ENCODE measurements at regions not wholly inside any gene's neighbourhood (a gene's known extent, or its start where the extent isn't known, plus 50 kb on each side); places are given as distances from the start of the nearest gene placed in this dataset.

DNA sequence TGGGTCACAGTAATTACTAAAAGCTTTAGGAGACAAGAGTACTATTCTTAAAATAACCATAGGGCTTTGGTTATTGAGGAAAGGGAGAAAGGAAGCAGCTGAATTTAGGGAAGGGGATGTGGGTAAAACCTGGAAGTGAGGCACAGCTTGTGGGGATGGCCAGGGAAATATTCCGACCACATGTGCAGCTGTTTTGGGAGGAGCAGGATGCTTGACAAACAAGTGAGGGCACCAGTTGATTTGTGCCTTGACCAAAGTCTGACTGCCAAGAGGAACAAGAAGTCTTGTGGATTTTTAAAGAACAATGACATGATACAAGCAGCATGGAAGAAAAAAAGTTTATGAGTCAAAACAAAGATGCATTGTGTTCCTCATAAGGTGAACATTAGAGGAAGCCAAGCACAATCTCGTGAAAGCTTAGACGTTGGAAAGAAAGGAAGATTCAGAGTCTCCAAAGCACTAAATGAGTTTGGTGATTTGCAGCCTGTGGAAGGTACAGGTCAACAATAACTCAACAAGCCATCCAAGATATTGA is 108.5 kb upstream of the GPC6 start:
- DNase-seq: no peak
- no peaks in the 10 kb centered on the region for H3K27me3 Mint-ChIP-seq (ENCODE audit: low read depth)
- ATAC-seq: no peak
- no peaks in the 10 kb centered on the region for H3K36me3 Mint-ChIP-seq (ENCODE audit: insufficient read depth)
- H3K4me1 Mint-ChIP-seq (ENCODE audit: low read depth): no peaks in the 10 kb centered on the region
- no peak overlapping the region for H3K4me3 Mint-ChIP-seq
- peaks cover 10% of the 10 kb centered on the region for H3K9me3 Mint-ChIP-seq

DNA sequence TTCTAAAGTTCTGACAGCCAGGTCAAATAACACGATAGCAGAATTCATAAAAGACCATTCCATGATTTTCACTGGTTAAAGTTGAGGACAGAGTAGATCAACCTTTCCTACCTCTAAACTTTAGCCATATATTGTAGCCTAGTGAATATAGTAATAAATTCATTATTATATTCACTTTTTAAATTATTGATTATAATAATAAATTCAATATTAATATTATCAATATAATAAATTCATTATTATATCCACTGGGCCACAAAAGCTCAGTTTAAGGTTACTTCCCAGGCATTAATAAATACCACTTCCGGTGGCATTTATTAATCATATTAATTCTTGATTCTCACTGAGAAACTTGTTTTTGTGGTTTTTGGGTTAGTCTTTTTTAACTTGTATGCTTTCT is 85.7 kb upstream of the GPC6 start:
- no peaks in the 10 kb centered on the region for H3K27me3 Mint-ChIP-seq (ENCODE audit: low read depth)
- DNase-seq (no peak), ATAC-seq (no peak)
- H3K36me3 Mint-ChIP-seq (ENCODE audit: insufficient read depth): no peaks in the 10 kb centered on the region
- H3K9me3 Mint-ChIP-seq: peaks cover 5% of the 10 kb centered on the region
- no peak overlapping the region for H3K4me3 Mint-ChIP-seq
- no peaks in the 10 kb centered on the region for H3K4me1 Mint-ChIP-seq (ENCODE audit: low read depth)

DNA sequence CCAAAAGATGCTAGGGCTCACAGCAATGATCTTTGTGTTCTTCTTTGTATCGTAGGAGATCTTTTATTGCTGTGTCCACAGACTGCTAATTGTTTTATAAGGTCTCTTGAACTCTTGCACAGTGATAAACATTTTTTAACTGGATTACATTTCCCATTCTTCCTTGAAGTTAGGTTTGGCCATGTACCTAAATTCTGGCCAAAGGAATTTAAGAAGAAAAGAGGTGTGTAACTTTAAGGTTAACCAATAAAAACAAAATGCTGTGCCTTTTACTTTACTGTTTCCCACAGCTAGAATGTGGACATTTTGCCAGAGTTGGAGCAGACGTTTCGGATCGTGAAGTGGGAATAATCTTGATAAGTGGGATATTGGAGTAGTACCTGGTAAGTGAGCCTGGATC is 82.6 kb upstream of the GPC6 start:
- no peak overlapping the region for H3K4me3 Mint-ChIP-seq
- ATAC-seq: no peak
- DNase-seq: no peak

DNA sequence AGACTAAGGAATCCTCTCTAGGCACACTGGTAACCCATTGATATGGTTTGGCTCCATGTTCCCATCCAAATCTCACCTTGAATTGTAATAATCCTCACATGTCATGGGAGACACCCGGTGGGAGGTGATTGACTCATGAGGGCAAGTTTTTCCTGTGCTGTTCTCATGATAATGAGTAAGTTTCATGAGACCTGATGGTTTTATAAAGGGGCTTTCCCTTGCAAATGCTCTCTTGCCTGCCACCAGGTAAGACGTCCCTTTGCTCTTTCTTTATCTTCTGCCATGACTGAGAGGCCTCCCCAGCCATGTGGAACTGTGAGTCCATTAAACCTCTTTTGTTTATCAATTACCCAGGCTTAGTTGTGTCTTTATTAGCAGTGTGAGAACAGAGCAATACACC is 81.4 kb upstream of the GPC6 start:
- Mint-ChIP-seq H3K9me3 (peaks cover 5% of the 10 kb centered on the region), H3K36me3 (ENCODE audit: insufficient read depth) (no peaks in the 10 kb centered on the region), H3K4me3 (no peak overlapping the region), H3K27me3 (ENCODE audit: low read depth) (no peaks in the 10 kb centered on the region), H3K4me1 (ENCODE audit: low read depth) (no peaks in the 10 kb centered on the region)
- ATAC-seq (no peak), DNase-seq (no peak)

More for the DNA sequence above, 82.6 kb upstream of the GPC6 start:
- no peaks in the 10 kb centered on the region for H3K27me3 Mint-ChIP-seq (ENCODE audit: low read depth)
- no peaks in the 10 kb centered on the region for H3K4me1 Mint-ChIP-seq (ENCODE audit: low read depth)
- H3K36me3 Mint-ChIP-seq (ENCODE audit: insufficient read depth): no peaks in the 10 kb centered on the region
- peaks cover under 1% of the 10 kb centered on the region for H3K9me3 Mint-ChIP-seq

DNA sequence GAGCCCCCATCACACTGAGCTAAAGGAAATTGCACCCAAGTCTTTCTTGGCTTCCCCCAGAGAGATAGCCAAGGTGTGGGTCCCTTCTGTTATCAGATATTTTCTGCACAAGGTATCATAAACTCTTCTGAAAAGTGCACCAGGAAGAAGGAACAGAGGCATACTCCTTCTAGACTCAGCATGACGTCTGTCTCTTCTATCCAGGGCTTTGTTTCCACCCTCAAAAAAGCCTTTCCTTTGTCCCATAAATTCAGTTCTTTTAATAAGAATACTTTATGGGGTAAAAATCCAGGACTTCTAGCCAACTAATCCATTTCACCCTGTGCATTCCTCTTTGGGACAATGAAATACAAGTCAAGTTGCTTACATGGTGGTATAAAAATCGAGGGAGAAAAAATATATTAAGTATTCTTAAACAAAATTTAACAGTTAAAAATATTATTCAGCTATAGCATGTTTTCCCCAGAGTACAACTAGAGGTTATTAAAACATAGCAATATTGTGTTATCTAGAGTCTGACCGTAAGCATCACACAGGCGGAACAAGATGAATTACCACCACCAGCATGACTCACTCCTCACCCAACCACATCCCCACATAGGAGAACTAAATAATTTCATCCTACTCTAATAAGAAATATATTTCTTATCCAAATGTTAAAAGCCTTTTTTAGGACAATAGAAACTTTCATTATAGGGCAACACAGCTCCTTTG is 79.9 kb upstream of the GPC6 start:
- H3K4me3 Mint-ChIP-seq: no peak overlapping the region
- H3K27me3 Mint-ChIP-seq (ENCODE audit: low read depth): no peaks in the 10 kb centered on the region
- H3K36me3 Mint-ChIP-seq (ENCODE audit: insufficient read depth): no peaks in the 10 kb centered on the region
- DNase-seq (no peak), ATAC-seq (no peak)
- H3K9me3 Mint-ChIP-seq: peaks cover 5% of the 10 kb centered on the region
- no peaks in the 10 kb centered on the region for H3K4me1 Mint-ChIP-seq (ENCODE audit: low read depth)

DNA sequence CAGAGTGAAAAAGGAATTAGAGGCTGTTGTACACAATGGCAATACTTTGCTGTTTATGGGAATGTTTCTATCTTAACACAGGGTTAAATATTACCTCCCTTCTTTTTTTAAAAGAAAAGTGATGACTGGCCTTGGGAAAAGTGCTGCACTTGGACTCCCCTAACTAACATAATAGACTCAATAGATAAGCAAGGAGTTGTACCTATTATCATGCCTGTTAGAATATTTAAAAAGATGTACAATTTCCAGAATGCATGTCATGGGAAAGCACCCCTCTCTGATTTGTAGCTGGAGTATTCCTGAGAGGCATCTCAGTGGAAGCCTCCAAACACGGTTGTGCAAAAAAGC is 79.3 kb upstream of the GPC6 start:
- ATAC-seq (no peak), DNase-seq (no peak)
- H3K4me3 Mint-ChIP-seq: no peak overlapping the region
- H3K9me3 Mint-ChIP-seq: peaks cover 5% of the 10 kb centered on the region
- no peaks in the 10 kb centered on the region for H3K36me3 Mint-ChIP-seq (ENCODE audit: insufficient read depth)
- H3K27me3 Mint-ChIP-seq (ENCODE audit: low read depth): no peaks in the 10 kb centered on the region
- no peaks in the 10 kb centered on the region for H3K4me1 Mint-ChIP-seq (ENCODE audit: low read depth)

DNA sequence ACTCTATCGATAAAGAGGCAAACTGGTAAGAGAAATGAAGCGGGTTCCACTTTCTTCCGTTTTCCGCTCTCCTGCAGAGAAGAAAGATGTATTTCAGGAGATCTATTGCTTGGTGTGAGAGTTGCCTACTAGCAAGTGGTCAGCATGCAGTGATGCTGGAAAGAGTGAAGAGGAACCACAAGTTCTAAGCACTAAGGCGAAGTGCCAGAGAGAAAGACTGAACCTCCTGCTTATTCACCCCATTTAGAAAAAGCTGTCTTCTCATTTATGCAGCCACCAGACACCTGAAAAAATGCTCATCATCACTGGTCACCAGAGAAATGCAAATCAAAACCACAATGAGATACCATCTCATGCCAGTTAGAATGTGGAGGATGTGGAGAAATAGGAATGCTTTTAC is 78.7 kb upstream of the GPC6 start:
- Mint-ChIP-seq H3K4me3 (no peak overlapping the region), H3K4me1 (ENCODE audit: low read depth) (no peaks in the 10 kb centered on the region), H3K27me3 (ENCODE audit: low read depth) (no peaks in the 10 kb centered on the region), H3K36me3 (ENCODE audit: insufficient read depth) (no peaks in the 10 kb centered on the region), H3K9me3 (peaks cover 5% of the 10 kb centered on the region)
- no peak for ATAC-seq
- DNase-seq: no peak

DNA sequence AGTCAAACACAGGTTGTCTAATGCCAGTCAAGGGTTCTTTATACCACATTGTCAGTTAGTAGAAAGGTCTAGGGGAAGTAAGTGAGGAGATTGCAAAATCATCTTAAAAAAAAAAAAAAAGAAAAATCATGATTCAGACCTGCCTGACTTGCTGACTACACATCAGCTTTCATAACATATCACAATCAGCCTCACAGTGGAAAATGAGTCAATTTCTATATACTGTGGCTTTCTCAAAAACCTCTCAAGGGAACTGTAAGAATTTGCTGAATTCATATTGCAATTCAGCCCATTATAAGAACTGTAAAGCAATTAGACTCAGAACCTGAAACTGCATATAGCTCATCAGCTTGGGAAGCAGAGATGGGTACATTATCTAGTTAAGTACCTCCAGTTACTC is 75.3 kb upstream of the GPC6 start:
- ATAC-seq: peak; percentile 90
- no peak for DNase-seq
- Mint-ChIP-seq H3K4me1 (ENCODE audit: low read depth) (no peaks in the 10 kb centered on the region), H3K4me3 (no peak overlapping the region), H3K9me3 (peaks cover 5% of the 10 kb centered on the region), H3K36me3 (ENCODE audit: insufficient read depth) (no peaks in the 10 kb centered on the region), H3K27me3 (ENCODE audit: low read depth) (no peaks in the 10 kb centered on the region)

DNA sequence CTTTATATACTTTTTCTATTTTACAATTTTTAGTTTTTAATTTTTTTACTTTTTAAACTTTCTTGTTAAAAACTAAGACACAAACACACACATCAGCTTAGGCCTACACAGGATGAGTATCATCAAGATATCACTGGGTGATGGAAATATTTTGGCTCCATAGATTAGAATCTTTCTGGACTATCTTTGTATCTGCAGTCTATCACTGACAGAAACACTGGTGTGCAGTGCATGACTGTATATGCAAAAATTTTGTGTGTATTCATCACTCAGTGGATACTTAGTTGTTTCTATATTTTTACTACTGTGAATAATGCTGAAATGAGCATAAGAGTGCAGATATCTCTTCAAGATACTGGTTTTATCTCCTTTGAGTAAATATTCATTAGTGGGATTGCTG is 68.0 kb upstream of the GPC6 start:
- Mint-ChIP-seq H3K4me1 (ENCODE audit: low read depth) (no peaks in the 10 kb centered on the region), H3K9me3 (peaks cover 4% of the 10 kb centered on the region), H3K4me3 (no peak overlapping the region), H3K27me3 (ENCODE audit: low read depth) (no peaks in the 10 kb centered on the region), H3K36me3 (ENCODE audit: insufficient read depth) (no peaks in the 10 kb centered on the region)
- DNase-seq (no peak), ATAC-seq (no peak)

DNA sequence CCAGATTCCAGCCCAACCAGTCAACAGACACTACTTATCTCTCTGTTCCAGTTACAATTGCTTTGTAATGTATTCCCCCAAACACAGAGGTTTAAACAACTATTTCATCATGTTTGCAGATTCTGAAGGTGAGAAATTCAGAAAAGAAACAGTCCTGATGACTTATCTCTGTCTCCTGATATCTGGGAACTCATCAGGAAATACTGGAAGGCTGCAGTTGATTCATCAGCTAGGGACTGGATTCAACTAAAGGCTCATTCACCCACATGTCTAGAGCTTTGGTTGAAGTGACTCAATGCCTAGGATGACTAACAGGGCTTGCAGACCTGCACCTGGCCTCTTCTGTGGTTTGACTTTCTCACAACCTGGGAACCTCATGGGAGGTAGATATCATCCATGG is 56.6 kb upstream of the GPC6 start:
- H3K4me3 Mint-ChIP-seq: no peak overlapping the region
- H3K9me3 Mint-ChIP-seq: peaks cover 4% of the 10 kb centered on the region
- no peaks in the 10 kb centered on the region for H3K4me1 Mint-ChIP-seq (ENCODE audit: low read depth)
- H3K36me3 Mint-ChIP-seq (ENCODE audit: insufficient read depth): no peaks in the 10 kb centered on the region
- no peaks in the 10 kb centered on the region for H3K27me3 Mint-ChIP-seq (ENCODE audit: low read depth)
- DNase-seq: no peak
- ATAC-seq: peak; percentile 54 to 89

DNA sequence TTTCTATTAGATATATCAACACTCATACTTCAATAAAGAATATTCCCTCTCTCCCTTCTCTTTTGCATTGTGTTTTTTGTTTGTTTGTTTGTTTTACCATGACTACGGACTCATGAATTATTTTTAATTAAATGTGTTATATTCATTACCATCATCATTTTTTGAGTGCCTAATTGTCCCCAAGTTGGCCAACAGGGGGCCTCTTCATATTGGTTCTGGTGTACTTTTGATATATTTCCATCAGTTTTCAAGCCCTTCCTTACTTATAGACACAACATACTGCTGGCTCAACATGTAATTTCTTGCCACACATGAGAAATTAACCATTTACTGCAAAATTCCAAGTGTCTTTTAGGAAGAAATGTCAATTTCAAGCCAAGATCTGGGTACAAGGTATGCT is 54.5 kb upstream of the GPC6 start:
- Mint-ChIP-seq H3K27me3 (ENCODE audit: low read depth) (no peaks in the 10 kb centered on the region), H3K4me3 (no peak overlapping the region), H3K36me3 (ENCODE audit: insufficient read depth) (no peaks in the 10 kb centered on the region), H3K4me1 (ENCODE audit: low read depth) (no peaks in the 10 kb centered on the region), H3K9me3 (peaks cover 8% of the 10 kb centered on the region)
- ATAC-seq: no peak
- no peak for DNase-seq

DNA sequence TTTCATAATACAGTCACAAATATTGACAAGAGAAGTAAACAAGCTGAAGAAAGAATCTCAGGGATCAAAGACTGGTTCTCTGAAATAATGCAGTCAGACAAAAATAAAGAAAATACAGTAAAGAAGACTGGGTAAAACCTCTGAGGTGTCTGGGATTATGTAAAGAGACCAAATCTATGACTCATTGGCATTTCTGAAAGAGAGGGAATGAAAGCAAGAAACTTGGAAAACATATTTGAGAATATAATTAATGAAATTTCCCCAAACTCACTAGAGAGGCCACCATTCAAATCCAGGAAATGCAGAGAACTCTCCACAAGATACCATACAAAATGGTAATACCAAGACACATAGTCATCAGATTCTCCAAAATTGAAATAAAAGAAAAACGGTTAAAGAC is 53.0 kb upstream of the GPC6 start:
- Mint-ChIP-seq H3K4me1 (ENCODE audit: low read depth) (no peaks in the 10 kb centered on the region), H3K27me3 (ENCODE audit: low read depth) (no peaks in the 10 kb centered on the region), H3K4me3 (no peak overlapping the region), H3K9me3 (peaks cover 8% of the 10 kb centered on the region), H3K36me3 (ENCODE audit: insufficient read depth) (no peaks in the 10 kb centered on the region)
- DNase-seq (no peak), ATAC-seq (no peak)

DNA sequence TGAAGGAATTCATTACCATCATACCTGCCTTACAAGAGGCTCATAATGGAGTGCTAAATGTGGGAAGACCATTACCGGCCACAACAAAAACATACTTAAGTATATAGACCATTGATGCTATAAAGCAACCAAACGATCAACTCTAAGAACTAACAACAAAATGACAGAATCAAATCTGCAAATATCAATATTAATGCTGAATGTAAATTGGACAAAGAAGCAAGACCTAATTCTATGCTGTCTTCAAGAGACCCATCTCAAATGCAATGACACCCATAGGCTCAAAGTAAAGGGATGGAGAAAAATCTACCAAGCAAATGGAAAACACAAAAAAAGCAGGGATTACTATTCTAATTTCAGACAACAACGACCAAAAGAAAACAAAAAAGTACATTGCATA is 52.3 kb upstream of the GPC6 start:
- H3K27me3 Mint-ChIP-seq (ENCODE audit: low read depth): no peaks in the 10 kb centered on the region
- H3K9me3 Mint-ChIP-seq: peaks cover 8% of the 10 kb centered on the region
- no peak for ATAC-seq
- H3K4me3 Mint-ChIP-seq: no peak overlapping the region
- DNase-seq: no peak
- H3K36me3 Mint-ChIP-seq (ENCODE audit: insufficient read depth): no peaks in the 10 kb centered on the region
- no peaks in the 10 kb centered on the region for H3K4me1 Mint-ChIP-seq (ENCODE audit: low read depth)

Data from activated T-cell treated with anti-CD3 and anti-CD28 coated beads, Interleukin-2, amount 50 U/mL, for 4 hours (primary cell).